ENCODE measurements at regions not wholly inside any gene's neighbourhood (a gene's known extent, or its start where the extent isn't known, plus 50 kb on each side); places are given as distances from the start of the nearest gene placed in this dataset.

- in situ Hi-C loops (cut with HindIII; ENCODE audit: low pct_ligation_motif_present, low sequenced_read_pairs): no loop called here
- H3K4me3 ChIP-seq (ENCODE audit: low read depth, low read length): no peak overlapping the region
- H3K36me3 ChIP-seq (replicated peaks): no peaks in the 10 kb centered on the region
- no peak for DNase-seq
- H3K27me3 ChIP-seq (replicated peaks): no peaks in the 10 kb centered on the region
- H3K27ac ChIP-seq: no peak overlapping the region
- no peak for TF ChIP-seq CTCF (IDR thresholded peaks at IDR 0.05; ENCODE audit: low read depth, low read length, missing control alignments)
Observed at GRCh38 chr10:114726820-114727271, 68.8 kb upstream of the ABLIM1 start.

GRCh38 chr10:114728325-114728724 is 70.2 kb upstream of the ABLIM1 start:
- Histone ChIP-seq H3K27me3 (replicated peaks) (no peaks in the 10 kb centered on the region), H3K27ac (no peak overlapping the region), H3K36me3 (replicated peaks) (no peaks in the 10 kb centered on the region), H3K4me3 (ENCODE audit: low read depth, low read length) (no peak overlapping the region)
- in situ Hi-C loops (cut with HindIII; ENCODE audit: low pct_ligation_motif_present, low sequenced_read_pairs): no loop called here
- DNase-seq: no peak
- no peak for TF ChIP-seq CTCF (IDR thresholded peaks at IDR 0.05; ENCODE audit: low read depth, low read length, missing control alignments)

- no peaks in the 10 kb centered on the region for H3K27me3 ChIP-seq (replicated peaks)
- H3K36me3 ChIP-seq (replicated peaks): no peaks in the 10 kb centered on the region
- in situ Hi-C loops (cut with HindIII; ENCODE audit: low pct_ligation_motif_present, low sequenced_read_pairs): no loop called here
- TF ChIP-seq CTCF (IDR thresholded peaks at IDR 0.05; ENCODE audit: low read depth, low read length, missing control alignments): no peak
- no peak for DNase-seq
- H3K4me3 ChIP-seq (ENCODE audit: low read depth, low read length): no peak overlapping the region
- H3K27ac ChIP-seq: no peak overlapping the region
Observed at GRCh38 chr10:114729103-114729659, 71.1 kb upstream of the ABLIM1 start.

GRCh38 chr10:114730291-114730690 is 72.2 kb upstream of the ABLIM1 start:
- no peak for DNase-seq
- H3K27me3 ChIP-seq (replicated peaks): no peaks in the 10 kb centered on the region
- TF ChIP-seq CTCF (IDR thresholded peaks at IDR 0.05; ENCODE audit: low read depth, low read length, missing control alignments): no peak
- H3K4me3 ChIP-seq (ENCODE audit: low read depth, low read length): no peak overlapping the region
- H3K36me3 ChIP-seq (replicated peaks): no peaks in the 10 kb centered on the region
- no peak overlapping the region for H3K27ac ChIP-seq
- in situ Hi-C loops (cut with HindIII; ENCODE audit: low pct_ligation_motif_present, low sequenced_read_pairs): no loop called here

GRCh38 chr10:114732931-114733330 is 74.9 kb upstream of the ABLIM1 start:
- no peak overlapping the region for H3K4me3 ChIP-seq (ENCODE audit: low read depth, low read length)
- H3K36me3 ChIP-seq (replicated peaks): no peaks in the 10 kb centered on the region
- no peak for TF ChIP-seq CTCF (IDR thresholded peaks at IDR 0.05; ENCODE audit: low read depth, low read length, missing control alignments)
- in situ Hi-C loops (cut with HindIII; ENCODE audit: low pct_ligation_motif_present, low sequenced_read_pairs): no loop called here
- H3K27me3 ChIP-seq (replicated peaks): no peaks in the 10 kb centered on the region
- H3K27ac ChIP-seq: no peak overlapping the region
- no peak for DNase-seq

- TF ChIP-seq CTCF (IDR thresholded peaks at IDR 0.05; ENCODE audit: low read depth, low read length, missing control alignments): no peak
- no peak overlapping the region for H3K27ac ChIP-seq
- no peaks in the 10 kb centered on the region for H3K36me3 ChIP-seq (replicated peaks)
- in situ Hi-C loops (cut with HindIII; ENCODE audit: low pct_ligation_motif_present, low sequenced_read_pairs): no loop called here
- H3K27me3 ChIP-seq (replicated peaks): no peaks in the 10 kb centered on the region
- no peak overlapping the region for H3K4me3 ChIP-seq (ENCODE audit: low read depth, low read length)
- DNase-seq: no peak
Observed at GRCh38 chr10:114735946-114736345, 77.9 kb upstream of the ABLIM1 start.
